ENCODE measurements at regions not wholly inside any gene's neighbourhood (a gene's known extent, or its start where the extent isn't known, plus 50 kb on each side); places are given as distances from the start of the nearest gene placed in this dataset.
"Not testable (repeated sequence)": the region's sequence is repeated elsewhere in the genome, so short reads cannot be mapped to it uniquely, and the experiment has no call there.

DNA sequence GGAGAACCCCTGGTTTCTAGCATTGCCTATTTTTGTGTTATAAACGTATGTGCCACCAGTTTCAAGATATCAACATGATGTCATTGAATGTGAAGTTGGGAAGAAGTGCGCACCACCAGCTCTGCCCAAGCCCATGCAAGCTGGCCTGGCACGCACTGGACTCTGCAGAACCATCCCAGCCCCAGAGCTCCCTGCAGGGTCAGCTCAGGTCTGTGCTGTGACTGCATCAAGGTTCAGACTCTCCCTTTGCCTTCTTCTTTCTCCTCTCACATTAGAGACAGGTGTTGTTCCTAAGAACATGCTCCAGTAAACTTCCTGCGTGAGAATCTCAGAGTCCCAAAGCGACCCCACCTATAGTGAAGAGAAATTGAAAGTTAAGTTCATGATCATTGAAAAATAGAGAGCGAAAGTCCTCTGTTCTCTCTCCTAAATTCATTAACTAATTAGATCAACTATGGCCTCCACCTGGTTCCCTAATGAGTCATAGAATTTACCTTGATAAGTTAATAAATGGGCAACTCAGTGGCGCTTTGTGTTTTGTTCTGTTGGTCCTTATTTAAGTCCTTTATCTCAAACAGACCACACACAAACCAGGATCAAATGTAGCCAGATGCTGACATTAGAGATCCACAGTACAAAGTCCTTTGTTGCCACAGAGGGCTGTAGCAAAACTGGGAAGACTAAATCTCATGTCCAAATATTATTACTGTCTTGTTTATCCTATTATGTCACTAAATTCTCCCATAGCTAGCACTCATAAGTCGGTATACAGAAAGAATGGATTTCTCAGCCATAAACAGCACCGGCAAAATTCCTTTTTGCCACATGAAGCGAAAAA lies 432.3 kb downstream of the STK39 start:
- WGBS (ENCODE audit: insufficient coverage): 93% methylated on average over 3 of the region's 10 CpGs
- H3K27ac ChIP-seq (ENCODE audit: low read depth, low read length): no peak overlapping the region

GRCh38 chr2:167814482-167814880 lies 432.9 kb downstream of the STK39 start:
- WGBS (ENCODE audit: insufficient coverage): 99% methylated on average over 9 of the region's 13 CpGs
- not testable (repeated sequence) for H3K27ac ChIP-seq (ENCODE audit: low read depth, low read length); H3K27me3 ChIP-seq (ENCODE audit: control insufficient read depth, insufficient read depth, low read length); H3K4me3 ChIP-seq (ENCODE audit: low read depth, low read length); H3K36me3 ChIP-seq (ENCODE audit: control insufficient read depth, insufficient read depth, low read length); H3K4me1 ChIP-seq (ENCODE audit: control insufficient read depth, insufficient read depth, low read length); DNase-seq (ENCODE audit: low read depth in 4 of 6, low spot score in 6 of 6); H3K9me3 ChIP-seq (ENCODE audit: control insufficient read depth, insufficient read depth, low read length)

More for the DNA sequence above, 432.3 kb downstream of the STK39 start:
- Histone ChIP-seq H3K27me3 (ENCODE audit: control insufficient read depth, insufficient read depth, low read length) (no peaks in the 10 kb centered on the region), H3K4me3 (ENCODE audit: low read depth, low read length) (no peak overlapping the region), H3K9me3 (ENCODE audit: control insufficient read depth, insufficient read depth, low read length) (no peaks in the 10 kb centered on the region), H3K36me3 (ENCODE audit: control insufficient read depth, insufficient read depth, low read length) (no peaks in the 10 kb centered on the region), H3K4me1 (ENCODE audit: control insufficient read depth, insufficient read depth, low read length) (no peaks in the 10 kb centered on the region)
- no peak for DNase-seq (ENCODE audit: low read depth in 4 of 6, low spot score in 6 of 6)

DNA sequence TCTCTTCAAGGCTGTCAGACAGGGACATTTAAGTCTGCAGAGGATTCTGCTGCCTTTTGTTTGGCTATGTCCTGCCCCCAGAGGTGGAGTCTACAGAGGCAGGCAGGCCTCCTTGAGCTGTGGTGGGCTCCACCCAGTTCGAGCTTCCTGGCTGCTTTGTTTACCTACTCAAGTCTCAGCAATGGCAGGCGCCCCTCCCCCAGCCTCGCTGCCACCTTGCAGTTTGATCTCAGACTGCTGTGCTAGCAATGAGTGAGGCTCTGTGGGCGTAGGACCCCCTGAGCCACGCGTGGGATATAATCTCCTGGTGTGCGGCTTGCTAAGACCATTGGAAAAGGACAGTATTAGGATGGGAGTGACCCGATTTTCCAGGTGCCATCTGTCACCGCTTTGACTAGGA lies 437.6 kb downstream of the STK39 start:
- DNase-seq (ENCODE audit: low read depth in 4 of 6, low spot score in 6 of 6); H3K4me1 ChIP-seq (ENCODE audit: control insufficient read depth, insufficient read depth, low read length); H3K36me3 ChIP-seq (ENCODE audit: control insufficient read depth, insufficient read depth, low read length); H3K4me3 ChIP-seq (ENCODE audit: low read depth, low read length); H3K27me3 ChIP-seq (ENCODE audit: control insufficient read depth, insufficient read depth, low read length); H3K27ac ChIP-seq (ENCODE audit: low read depth, low read length); H3K9me3 ChIP-seq (ENCODE audit: control insufficient read depth, insufficient read depth, low read length): not testable (repeated sequence)
- 95% methylated on average over 6 of the region's 9 CpGs for WGBS (ENCODE audit: insufficient coverage)

- no peak for DNase-seq (ENCODE audit: low read depth in 4 of 6, low spot score in 6 of 6)
- Histone ChIP-seq H3K9me3 (ENCODE audit: control insufficient read depth, insufficient read depth, low read length) (peaks cover under 1% of the 10 kb centered on the region), H3K36me3 (ENCODE audit: control insufficient read depth, insufficient read depth, low read length) (no peaks in the 10 kb centered on the region), H3K4me1 (ENCODE audit: control insufficient read depth, insufficient read depth, low read length) (no peaks in the 10 kb centered on the region), H3K27me3 (ENCODE audit: control insufficient read depth, insufficient read depth, low read length) (no peaks in the 10 kb centered on the region), H3K27ac (ENCODE audit: low read depth, low read length) (no peak overlapping the region), H3K4me3 (ENCODE audit: low read depth, low read length) (no peak overlapping the region)
- 81% methylated on average over 4 of the region's 8 CpGs for WGBS (ENCODE audit: insufficient coverage)
Measured at GRCh38 chr2:167803449-167803988, 443.9 kb downstream of the STK39 start.

- Histone ChIP-seq H3K27ac (ENCODE audit: low read depth, low read length) (no peak overlapping the region), H3K9me3 (ENCODE audit: control insufficient read depth, insufficient read depth, low read length) (peaks cover 3% of the 10 kb centered on the region), H3K27me3 (ENCODE audit: control insufficient read depth, insufficient read depth, low read length) (no peaks in the 10 kb centered on the region), H3K4me3 (ENCODE audit: low read depth, low read length) (no peak overlapping the region), H3K36me3 (ENCODE audit: control insufficient read depth, insufficient read depth, low read length) (no peaks in the 10 kb centered on the region), H3K4me1 (ENCODE audit: control insufficient read depth, insufficient read depth, low read length) (no peaks in the 10 kb centered on the region)
- WGBS (ENCODE audit: insufficient coverage): no CpG with 5 or more reads among the region's 3 CpGs
- no peak for DNase-seq (ENCODE audit: low read depth in 4 of 6, low spot score in 6 of 6)
Measured at GRCh38 chr2:167794554-167795255, 452.7 kb downstream of the STK39 start.

DNA sequence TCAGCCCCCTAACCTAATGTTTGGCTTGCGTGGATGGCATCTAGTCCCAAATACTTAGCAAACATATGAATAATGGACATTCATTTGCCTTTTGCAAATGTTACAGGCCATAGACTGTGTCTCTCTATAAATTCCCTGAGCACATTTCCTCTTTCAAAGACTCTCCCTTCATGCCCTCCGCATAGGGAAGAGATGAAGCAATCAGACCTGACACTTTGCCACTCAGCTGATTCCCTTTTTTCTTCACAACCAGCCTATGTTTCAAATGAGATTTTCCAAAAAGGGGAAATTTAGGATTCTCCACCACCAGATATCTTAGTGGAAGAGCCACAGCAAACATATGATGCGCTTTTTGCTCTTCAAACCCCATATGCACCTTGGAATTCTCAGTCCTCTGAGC lies 453.7 kb downstream of the STK39 start:
- Histone ChIP-seq H3K9me3 (ENCODE audit: control insufficient read depth, insufficient read depth, low read length) (peaks cover 3% of the 10 kb centered on the region), H3K4me3 (ENCODE audit: low read depth, low read length) (no peak overlapping the region), H3K27me3 (ENCODE audit: control insufficient read depth, insufficient read depth, low read length) (no peaks in the 10 kb centered on the region), H3K36me3 (ENCODE audit: control insufficient read depth, insufficient read depth, low read length) (no peaks in the 10 kb centered on the region), H3K4me1 (ENCODE audit: control insufficient read depth, insufficient read depth, low read length) (no peaks in the 10 kb centered on the region), H3K27ac (ENCODE audit: low read depth, low read length) (no peak overlapping the region)
- DNase-seq (ENCODE audit: low read depth in 4 of 6, low spot score in 6 of 6): no peak
- WGBS (ENCODE audit: insufficient coverage): 76% methylated on average over 2 of the region's 3 CpGs

- no CpG with 5 or more reads among the region's 1 CpG for WGBS (ENCODE audit: insufficient coverage)
Measured at GRCh38 chr2:167792126-167792525, 455.3 kb downstream of the STK39 start.

DNA sequence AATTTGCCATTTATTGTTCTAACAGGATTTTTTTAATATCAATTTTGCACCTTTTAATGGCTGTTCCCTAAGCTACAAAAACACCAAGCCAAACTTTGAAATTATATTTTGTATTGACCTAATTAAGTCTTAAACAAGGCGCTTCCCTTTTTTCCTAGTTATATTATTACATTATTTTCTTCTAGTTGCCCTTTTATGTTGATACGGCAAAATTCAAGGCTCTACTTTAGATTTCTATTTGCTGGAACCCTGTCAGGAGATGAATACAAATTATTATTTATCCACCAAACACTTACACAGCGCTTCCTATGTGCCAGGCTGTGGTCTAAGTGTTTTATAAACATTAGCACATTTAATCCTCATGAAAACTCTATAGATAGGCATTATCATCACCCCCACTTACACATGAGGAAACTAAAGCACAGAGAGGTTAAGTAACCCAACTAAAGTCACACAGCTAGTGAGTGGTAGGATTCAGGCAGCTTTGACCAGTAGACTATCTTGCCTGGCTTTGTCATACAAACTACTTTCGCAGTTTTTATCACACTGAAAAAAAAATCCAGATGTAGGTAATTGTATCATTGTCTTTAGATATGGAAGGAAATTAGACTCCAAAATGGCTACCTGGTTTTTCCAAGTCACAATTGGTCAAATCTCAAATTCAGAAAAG lies 456.5 kb downstream of the STK39 start:
- Histone ChIP-seq H3K27ac (ENCODE audit: low read depth, low read length) (no peak overlapping the region), H3K4me1 (ENCODE audit: control insufficient read depth, insufficient read depth, low read length) (no peaks in the 10 kb centered on the region), H3K36me3 (ENCODE audit: control insufficient read depth, insufficient read depth, low read length) (no peaks in the 10 kb centered on the region), H3K4me3 (ENCODE audit: low read depth, low read length) (no peak overlapping the region), H3K9me3 (ENCODE audit: control insufficient read depth, insufficient read depth, low read length) (no peaks in the 10 kb centered on the region), H3K27me3 (ENCODE audit: control insufficient read depth, insufficient read depth, low read length) (no peaks in the 10 kb centered on the region)
- WGBS (ENCODE audit: insufficient coverage): no CpG with 5 or more reads among the region's 4 CpGs
- DNase-seq (ENCODE audit: low read depth in 4 of 6, low spot score in 6 of 6): no peak

More at GRCh38 chr2:167792126-167792525, 455.3 kb downstream of the STK39 start:
- H3K36me3 ChIP-seq (ENCODE audit: control insufficient read depth, insufficient read depth, low read length): no peaks in the 10 kb centered on the region
- H3K4me3 ChIP-seq (ENCODE audit: low read depth, low read length): no peak overlapping the region
- H3K27me3 ChIP-seq (ENCODE audit: control insufficient read depth, insufficient read depth, low read length): no peaks in the 10 kb centered on the region
- no peaks in the 10 kb centered on the region for H3K9me3 ChIP-seq (ENCODE audit: control insufficient read depth, insufficient read depth, low read length)
- H3K27ac ChIP-seq (ENCODE audit: low read depth, low read length): no peak overlapping the region
- no peak for DNase-seq (ENCODE audit: low read depth in 4 of 6, low spot score in 6 of 6)
- H3K4me1 ChIP-seq (ENCODE audit: control insufficient read depth, insufficient read depth, low read length): no peaks in the 10 kb centered on the region

DNA sequence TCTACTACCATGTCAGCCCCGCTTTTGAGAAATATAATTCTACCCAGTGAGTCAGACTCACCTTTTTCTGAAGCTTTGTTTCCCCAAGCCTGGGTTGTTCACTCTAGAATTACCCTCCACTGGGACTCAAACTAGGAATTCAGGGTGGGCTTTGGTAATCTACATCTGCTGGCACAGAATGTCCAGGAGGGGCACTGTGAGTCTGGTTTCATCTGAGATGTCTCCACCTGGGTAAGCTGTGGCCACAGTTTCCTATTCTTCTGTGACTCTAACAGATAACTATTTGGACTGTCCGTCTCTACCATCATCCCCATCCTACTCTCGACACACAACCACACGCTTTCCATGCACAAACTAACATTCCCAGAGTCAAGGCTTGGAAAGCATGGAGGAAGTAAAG lies 457.2 kb downstream of the STK39 start:
- no peak for DNase-seq (ENCODE audit: low read depth in 4 of 6, low spot score in 6 of 6)
- no peaks in the 10 kb centered on the region for H3K27me3 ChIP-seq (ENCODE audit: control insufficient read depth, insufficient read depth, low read length)
- no peaks in the 10 kb centered on the region for H3K4me1 ChIP-seq (ENCODE audit: control insufficient read depth, insufficient read depth, low read length)
- no peaks in the 10 kb centered on the region for H3K9me3 ChIP-seq (ENCODE audit: control insufficient read depth, insufficient read depth, low read length)
- H3K4me3 ChIP-seq (ENCODE audit: low read depth, low read length): no peak overlapping the region
- no peak overlapping the region for H3K27ac ChIP-seq (ENCODE audit: low read depth, low read length)
- H3K36me3 ChIP-seq (ENCODE audit: control insufficient read depth, insufficient read depth, low read length): no peaks in the 10 kb centered on the region
- 100% methylated on average over 3 of the region's 4 CpGs for WGBS (ENCODE audit: insufficient coverage)

All from spinal cord (tissue), 9 donors.